ENCODE measurements at regions not wholly inside any gene's neighbourhood (a gene's known extent, or its start where the extent isn't known, plus 50 kb on each side); places are given as distances from the start of the nearest gene placed in this dataset.

DNA sequence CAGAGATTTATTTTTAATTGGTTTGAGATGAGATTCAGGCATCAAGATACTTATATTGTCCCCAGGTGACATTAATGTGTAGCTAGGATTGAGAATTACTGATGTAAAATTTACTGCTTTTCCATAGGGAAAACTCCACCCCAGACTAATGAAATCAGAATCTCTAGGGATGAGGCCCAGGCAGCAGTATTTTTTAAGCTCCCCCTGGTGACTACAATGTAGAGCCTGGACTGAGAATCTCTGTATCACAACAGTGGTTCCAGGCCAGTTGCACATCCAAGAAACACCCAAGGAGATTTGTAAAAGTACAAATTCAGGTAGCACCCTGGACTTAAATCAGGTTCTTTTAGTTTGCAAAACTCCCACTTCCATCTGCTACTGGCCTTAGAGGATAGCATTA is 185.7 kb downstream of the MARCHF11 start:
- Mint-ChIP-seq H3K4me1 (no peaks in the 10 kb centered on the region), H3K27me3 (ENCODE audit: insufficient read depth, low read depth) (no peaks in the 10 kb centered on the region), H3K9me3 (peaks cover 19% of the 10 kb centered on the region), H3K27ac (no peak overlapping the region), H3K36me3 (no peaks in the 10 kb centered on the region), H3K4me3 (no peak overlapping the region)
- Histone ChIP-seq H3K4me1 (no peaks in the 10 kb centered on the region), H3F3A (ENCODE audit: low read depth) (no peaks in the 10 kb centered on the region), H3K4me2 (no peak overlapping the region), H2AFZ (replicated peaks) (no peak overlapping the region), H3K9ac (no peak overlapping the region), H3K79me2 (ENCODE audit: low read depth) (no peaks in the 10 kb centered on the region), H3K9me3 (ENCODE audit: low read depth) (peaks cover 6% of the 10 kb centered on the region), H3K4me3 (no peak overlapping the region), H4K20me1 (ENCODE audit: low read depth) (no peaks in the 10 kb centered on the region), H3K36me3 (no peaks in the 10 kb centered on the region), H3K27me3 (no peaks in the 10 kb centered on the region), H3K27ac (no peak overlapping the region)
- no peak for TF ChIP-seq EZH2phosphoT487 (IDR thresholded peaks at IDR 0.05)
- TF ChIP-seq, protein P1, sequence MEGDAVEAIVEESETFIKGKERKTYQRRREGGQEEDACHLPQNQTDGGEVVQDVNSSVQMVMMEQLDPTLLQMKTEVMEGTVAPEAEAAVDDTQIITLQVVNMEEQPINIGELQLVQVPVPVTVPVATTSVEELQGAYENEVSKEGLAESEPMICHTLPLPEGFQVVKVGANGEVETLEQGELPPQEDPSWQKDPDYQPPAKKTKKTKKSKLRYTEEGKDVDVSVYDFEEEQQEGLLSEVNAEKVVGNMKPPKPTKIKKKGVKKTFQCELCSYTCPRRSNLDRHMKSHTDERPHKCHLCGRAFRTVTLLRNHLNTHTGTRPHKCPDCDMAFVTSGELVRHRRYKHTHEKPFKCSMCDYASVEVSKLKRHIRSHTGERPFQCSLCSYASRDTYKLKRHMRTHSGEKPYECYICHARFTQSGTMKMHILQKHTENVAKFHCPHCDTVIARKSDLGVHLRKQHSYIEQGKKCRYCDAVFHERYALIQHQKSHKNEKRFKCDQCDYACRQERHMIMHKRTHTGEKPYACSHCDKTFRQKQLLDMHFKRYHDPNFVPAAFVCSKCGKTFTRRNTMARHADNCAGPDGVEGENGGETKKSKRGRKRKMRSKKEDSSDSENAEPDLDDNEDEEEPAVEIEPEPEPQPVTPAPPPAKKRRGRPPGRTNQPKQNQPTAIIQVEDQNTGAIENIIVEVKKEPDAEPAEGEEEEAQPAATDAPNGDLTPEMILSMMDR (IDR thresholded peaks at IDR 0.05), result peak; percentile 32
- no peak for DNase-seq (ENCODE audit: low spot score)

DNA sequence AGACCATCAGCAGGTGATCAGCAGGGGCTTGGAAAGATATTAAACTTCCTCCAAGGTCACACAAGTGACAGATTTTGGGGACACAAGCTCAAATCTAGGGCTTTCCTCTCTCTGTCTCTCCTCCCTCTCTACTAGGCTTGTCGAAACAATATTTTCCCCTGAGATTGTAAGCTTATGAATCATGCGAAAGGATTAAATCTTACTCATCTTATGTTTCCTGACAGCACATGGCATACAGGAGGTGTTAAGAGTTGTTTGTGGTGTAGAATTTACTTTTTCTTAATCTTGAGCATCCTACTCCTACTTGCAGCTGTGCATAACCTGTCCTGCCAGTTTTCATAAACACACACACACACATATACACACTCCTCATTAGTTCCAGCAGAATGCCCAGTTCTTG is 186.3 kb downstream of the MARCHF11 start:
- Histone ChIP-seq H3K4me1 (no peaks in the 10 kb centered on the region), H3K4me3 (no peak overlapping the region), H3K9me3 (ENCODE audit: low read depth) (peaks cover 6% of the 10 kb centered on the region), H2AFZ (replicated peaks) (no peak overlapping the region), H3F3A (ENCODE audit: low read depth) (no peaks in the 10 kb centered on the region), H3K4me2 (no peak overlapping the region), H3K9ac (no peak overlapping the region), H3K79me2 (ENCODE audit: low read depth) (no peaks in the 10 kb centered on the region), H4K20me1 (ENCODE audit: low read depth) (no peaks in the 10 kb centered on the region), H3K27me3 (no peaks in the 10 kb centered on the region), H3K36me3 (no peaks in the 10 kb centered on the region), H3K27ac (no peak overlapping the region)
- no peak overlapping the region for H3K4me3 Mint-ChIP-seq
- no peaks in the 10 kb centered on the region for H3K4me1 Mint-ChIP-seq
- H3K27ac Mint-ChIP-seq, result no peak overlapping the region
- TF ChIP-seq, protein P1 (IDR thresholded peaks at IDR 0.05), result no peak
- TF ChIP-seq EZH2phosphoT487 (IDR thresholded peaks at IDR 0.05) (no peak), EZH2 (IDR thresholded peaks at IDR 0.05) (no peak)
- DNase-seq (ENCODE audit: low spot score), result no peak
- H3K27me3 Mint-ChIP-seq (ENCODE audit: insufficient read depth, low read depth), result no peaks in the 10 kb centered on the region
- H3K36me3 Mint-ChIP-seq, result no peaks in the 10 kb centered on the region
- peaks cover 19% of the 10 kb centered on the region for H3K9me3 Mint-ChIP-seq

DNA sequence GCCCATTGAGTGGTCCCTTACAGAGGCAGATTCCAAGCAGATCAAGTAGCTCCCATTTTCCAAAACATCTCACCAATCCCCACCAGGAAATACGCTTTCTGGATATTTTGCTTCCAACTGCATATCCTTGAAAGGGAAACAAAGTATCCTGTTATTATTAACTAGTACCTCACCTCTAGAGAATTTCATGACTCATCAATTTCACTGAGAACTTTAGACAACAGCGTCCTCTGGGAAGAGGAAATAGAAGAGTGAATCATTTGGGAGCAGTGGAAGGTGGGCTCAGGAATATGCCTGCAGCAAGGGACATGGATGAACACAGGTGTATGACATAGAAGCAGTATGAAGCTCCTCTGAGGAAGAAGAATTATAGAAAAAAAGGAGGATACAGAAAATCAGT is 186.7 kb downstream of the MARCHF11 start:
- Histone ChIP-seq H3K4me3 (no peak overlapping the region), H3K36me3 (no peaks in the 10 kb centered on the region), H3K79me2 (ENCODE audit: low read depth) (no peaks in the 10 kb centered on the region), H3K4me1 (no peaks in the 10 kb centered on the region), H3K9ac (no peak overlapping the region), H3K9me3 (ENCODE audit: low read depth) (peaks cover 6% of the 10 kb centered on the region), H2AFZ (replicated peaks) (no peak overlapping the region), H4K20me1 (ENCODE audit: low read depth) (no peaks in the 10 kb centered on the region), H3K4me2 (no peak overlapping the region), H3K27me3 (no peaks in the 10 kb centered on the region), H3K27ac (no peak overlapping the region), H3F3A (ENCODE audit: low read depth) (no peaks in the 10 kb centered on the region)
- no peak for DNase-seq (ENCODE audit: low spot score)
- no peak overlapping the region for H3K27ac Mint-ChIP-seq
- H3K4me1 Mint-ChIP-seq, result no peaks in the 10 kb centered on the region
- no peaks in the 10 kb centered on the region for H3K36me3 Mint-ChIP-seq
- H3K27me3 Mint-ChIP-seq (ENCODE audit: insufficient read depth, low read depth), result no peaks in the 10 kb centered on the region
- peaks cover 19% of the 10 kb centered on the region for H3K9me3 Mint-ChIP-seq
- TF ChIP-seq, protein P1 (IDR thresholded peaks at IDR 0.05), result no peak
- TF ChIP-seq EZH2 (IDR thresholded peaks at IDR 0.05) (no peak), EZH2phosphoT487 (IDR thresholded peaks at IDR 0.05) (no peak)
- no peak overlapping the region for H3K4me3 Mint-ChIP-seq

DNA sequence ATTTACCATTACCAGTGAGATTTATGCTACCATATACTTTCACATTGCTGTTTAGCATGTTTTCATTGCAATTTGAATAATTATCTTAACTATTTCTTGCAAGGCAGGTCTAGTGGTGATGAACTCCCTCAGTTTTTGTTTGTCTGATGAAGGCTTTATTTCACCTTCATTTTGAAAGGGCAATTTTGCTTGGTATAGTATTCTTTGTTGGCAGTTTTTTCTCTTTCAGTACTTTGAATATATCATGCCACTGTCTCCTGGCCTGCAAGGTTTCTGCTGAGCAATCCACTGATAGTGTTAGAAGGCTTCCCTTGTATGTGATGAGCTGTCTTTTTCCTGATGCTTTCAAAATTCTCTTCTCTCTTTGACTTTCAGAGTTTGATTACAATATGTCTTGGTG is 188.0 kb downstream of the MARCHF11 start:
- no peak overlapping the region for H3K4me3 ChIP-seq
- no peaks in the 10 kb centered on the region for H4K20me1 ChIP-seq (ENCODE audit: low read depth)
- no peaks in the 10 kb centered on the region for H3K79me2 ChIP-seq (ENCODE audit: low read depth)
- Mint-ChIP-seq H3K27ac (no peak overlapping the region), H3K4me3 (no peak overlapping the region), H3K9me3 (peaks cover 19% of the 10 kb centered on the region), H3K4me1 (no peaks in the 10 kb centered on the region), H3K36me3 (no peaks in the 10 kb centered on the region), H3K27me3 (ENCODE audit: insufficient read depth, low read depth) (no peaks in the 10 kb centered on the region)
- H2AFZ ChIP-seq (replicated peaks), result no peak overlapping the region
- no peak overlapping the region for H3K4me2 ChIP-seq
- peaks cover 6% of the 10 kb centered on the region for H3K9me3 ChIP-seq (ENCODE audit: low read depth)
- H3K27ac ChIP-seq, result no peak overlapping the region
- no peaks in the 10 kb centered on the region for H3K27me3 ChIP-seq
- DNase-seq (ENCODE audit: low spot score), result no peak
- H3K4me1 ChIP-seq, result no peaks in the 10 kb centered on the region
- no peaks in the 10 kb centered on the region for H3F3A ChIP-seq (ENCODE audit: low read depth)
- H3K36me3 ChIP-seq, result no peaks in the 10 kb centered on the region
- TF ChIP-seq EZH2phosphoT487 (IDR thresholded peaks at IDR 0.05) (no peak), EZH2 (IDR thresholded peaks at IDR 0.05) (no peak)
- TF ChIP-seq, protein P1 (IDR thresholded peaks at IDR 0.05), result no peak
- H3K9ac ChIP-seq, result no peak overlapping the region
